HFFc6 (cell line): ENCODE measurements at regions not wholly inside any gene's neighbourhood (a gene's known extent, or its start where the extent isn't known, plus 50 kb on each side); places are given as distances from the start of the nearest gene placed in this dataset.

Experiments used
- DNase-seq: peaks from one replicate; pipeline ENCODE4 v3.0.0-alpha.2; 2018
- H3K27ac Mint-ChIP-seq: 2 replicates; pipeline ENCODE4 v1.8.0; 2020; ENCODE audit warnings: mild to moderate bottlenecking, mixed read lengths
- H3K27me3 Mint-ChIP-seq: 2 replicates; pipeline ENCODE4 v1.8.0; 2021; ENCODE audit warnings: mild to moderate bottlenecking, moderate library complexity, mixed read lengths; ENCODE audit not compliant: insufficient read depth
- H3K36me3 Mint-ChIP-seq: 2 replicates; pipeline ENCODE4 v1.8.0; 2021; ENCODE audit warnings: low read depth, mixed read lengths
- H3K4me1 Mint-ChIP-seq: 2 replicates; pipeline ENCODE4 v1.8.0; 2020; ENCODE audit warnings: low read depth, mixed read lengths
- H3K4me3 Mint-ChIP-seq: 2 replicates; pipeline ENCODE4 v1.8.0; 2020; ENCODE audit warnings: mild to moderate bottlenecking, moderate library complexity, mixed read lengths
- H3K9me3 Mint-ChIP-seq: 2 replicates; pipeline ENCODE4 v1.8.0; 2020; ENCODE audit warnings: mild to moderate bottlenecking, mixed read lengths
- CTCF ChIP-seq: fragments of 200-600 bp; sonication (generic); IDR thresholded peaks from 2 replicates; pipeline ENCODE4 v1.5.0; 2021; ENCODE audit warnings: antibody characterized with exemption, mild to moderate bottlenecking

GRCh38 chr1:101389547-101389929 lies 152.7 kb downstream of the S1PR1 start:
- Mint-ChIP-seq H3K4me1 (peaks cover 4% of the 10 kb centered on the region; the same call in 1 of the 2 replicates), H3K27ac (no peak overlapping the region), H3K36me3 (no peaks in the 10 kb centered on the region), H3K27me3 (peaks cover 18% of the 10 kb centered on the region), H3K4me3 (no peak overlapping the region), H3K9me3 (no peaks in the 10 kb centered on the region)
- no peak for TF ChIP-seq CTCF
- DNase-seq, result no peak

- H3K36me3 Mint-ChIP-seq, result no peaks in the 10 kb centered on the region
- H3K4me1 Mint-ChIP-seq, result peaks cover 4% of the 10 kb centered on the region; the same call in 1 of the 2 replicates
- no peak for DNase-seq
- no peak overlapping the region for H3K4me3 Mint-ChIP-seq
- H3K27ac Mint-ChIP-seq, result no peak overlapping the region
- H3K9me3 Mint-ChIP-seq, result no peaks in the 10 kb centered on the region
- no peak for TF ChIP-seq CTCF
- H3K27me3 Mint-ChIP-seq, result peaks cover 15% of the 10 kb centered on the region
Measured at GRCh38 chr1:101392552-101392951, 155.7 kb downstream of the S1PR1 start.

GRCh38 chr1:101394041-101394440 lies 157.2 kb downstream of the S1PR1 start:
- H3K27ac Mint-ChIP-seq, result no peak overlapping the region
- no peak for TF ChIP-seq CTCF
- DNase-seq, result no peak
- H3K36me3 Mint-ChIP-seq, result no peaks in the 10 kb centered on the region
- peaks cover 14% of the 10 kb centered on the region for H3K27me3 Mint-ChIP-seq
- H3K9me3 Mint-ChIP-seq, result no peaks in the 10 kb centered on the region
- no peak overlapping the region for H3K4me3 Mint-ChIP-seq
- peaks cover 4% of the 10 kb centered on the region; the same call in 1 of the 2 replicates for H3K4me1 Mint-ChIP-seq

- H3K4me3 Mint-ChIP-seq, result no peak overlapping the region
- H3K27me3 Mint-ChIP-seq, result peaks cover 12% of the 10 kb centered on the region
- H3K36me3 Mint-ChIP-seq, result no peaks in the 10 kb centered on the region
- H3K9me3 Mint-ChIP-seq, result no peaks in the 10 kb centered on the region
- no peak overlapping the region for H3K27ac Mint-ChIP-seq
- no peak for TF ChIP-seq CTCF
- DNase-seq, result no peak
- peaks cover under 1% of the 10 kb centered on the region; the same call in 1 of the 2 replicates for H3K4me1 Mint-ChIP-seq
Measured at GRCh38 chr1:101399222-101399621, 162.4 kb downstream of the S1PR1 start.

GRCh38 chr1:101406271-101406670 lies 169.5 kb downstream of the S1PR1 start:
- no peak overlapping the region for H3K27ac Mint-ChIP-seq
- no peaks in the 10 kb centered on the region for H3K4me1 Mint-ChIP-seq
- H3K36me3 Mint-ChIP-seq, result no peaks in the 10 kb centered on the region
- H3K4me3 Mint-ChIP-seq, result no peak overlapping the region
- no peaks in the 10 kb centered on the region for H3K9me3 Mint-ChIP-seq
- no peak for TF ChIP-seq CTCF
- no peak for DNase-seq
- peaks cover 1% of the 10 kb centered on the region; the same call in 1 of the 2 replicates for H3K27me3 Mint-ChIP-seq

GRCh38 chr1:101406681-101407080 lies 169.9 kb downstream of the S1PR1 start:
- Mint-ChIP-seq H3K27me3 (no peaks in the 10 kb centered on the region; the same call in 1 of the 2 replicates), H3K4me1 (no peaks in the 10 kb centered on the region), H3K27ac (no peak overlapping the region), H3K4me3 (no peak overlapping the region), H3K9me3 (no peaks in the 10 kb centered on the region), H3K36me3 (no peaks in the 10 kb centered on the region)
- TF ChIP-seq CTCF, result no peak
- no peak for DNase-seq
